Cardiac muscle cell (in vitro differentiated cells and primary cell): ENCODE measurements at regions not wholly inside any gene's neighbourhood (a gene's known extent, or its start where the extent isn't known, plus 50 kb on each side); places are given as distances from the start of the nearest gene placed in this dataset.

Experiments used
- DNase-seq, 2 donors: peaks; one replicate each; pipeline versions ENCODE4 v3.0.0 to v3.0.0-alpha.2; 2010 to 2017; ENCODE audit warnings: low read depth in 1 of 2, low spot score in 1 of 2
- H3K27ac ChIP-seq: fragments of 200-600 bp; sonication (generic); 2 replicates; pipeline ENCODE4 v1.5.1; 2016
- H3K27me3 ChIP-seq: fragments of 200-600 bp; sonication (generic); 2 replicates; pipeline ENCODE4 v1.6.0; 2016; ENCODE audit warnings: control low read depth
- H3K36me3 ChIP-seq: fragments of 200-600 bp; sonication (generic); 2 replicates; pipeline ENCODE4 v1.5.1; 2016; ENCODE audit warnings: control low read depth
- H3K4me1 ChIP-seq: fragments of 200-600 bp; sonication (generic); 2 replicates; pipeline ENCODE4 v1.8.1; 2017; ENCODE audit warnings: low read depth, mild to moderate bottlenecking, mixed run types
- H3K4me3 ChIP-seq: fragments of 200-600 bp; sonication (generic); 2 replicates; pipeline ENCODE4 v1.5.1; 2016; ENCODE audit warnings: mild to moderate bottlenecking
- H3K9me3 ChIP-seq: fragments of 200-600 bp; sonication (generic); 2 replicates; pipeline ENCODE4 v1.5.1; 2017; ENCODE audit warnings: low read depth, mild to moderate bottlenecking, control low read depth
- TF ChIP-seq, protein P1 (sequence below): IDR thresholded peaks from 2 replicates; pipeline ENCODE4 v1.5.1; 2012; ENCODE audit warnings: low read depth, mild to moderate bottlenecking, low read length

DNA sequence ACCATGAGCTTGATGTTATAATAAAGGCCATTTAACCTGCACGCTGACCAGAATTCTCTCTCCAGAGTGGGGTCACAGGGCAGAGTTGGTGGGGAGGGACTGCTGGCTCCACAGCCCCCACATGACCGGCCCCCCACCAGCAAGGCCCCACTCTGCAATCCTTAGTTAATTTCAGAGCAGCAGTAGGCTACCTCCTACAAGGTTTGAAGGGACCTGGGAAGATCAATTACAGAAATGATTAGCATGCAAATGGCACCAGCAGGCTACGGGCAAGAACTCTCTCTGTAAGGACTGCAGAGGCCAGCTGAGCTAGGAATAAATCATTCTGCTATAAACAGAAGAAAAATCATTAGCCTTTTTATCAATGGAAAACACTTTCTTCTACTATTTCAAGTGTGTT lies 135.3 kb downstream of the C1D start:
- no peak overlapping the region for H3K27ac ChIP-seq
- no peaks in the 10 kb centered on the region for H3K27me3 ChIP-seq
- H3K9me3 ChIP-seq = no peaks in the 10 kb centered on the region
- TF ChIP-seq, protein P1, sequence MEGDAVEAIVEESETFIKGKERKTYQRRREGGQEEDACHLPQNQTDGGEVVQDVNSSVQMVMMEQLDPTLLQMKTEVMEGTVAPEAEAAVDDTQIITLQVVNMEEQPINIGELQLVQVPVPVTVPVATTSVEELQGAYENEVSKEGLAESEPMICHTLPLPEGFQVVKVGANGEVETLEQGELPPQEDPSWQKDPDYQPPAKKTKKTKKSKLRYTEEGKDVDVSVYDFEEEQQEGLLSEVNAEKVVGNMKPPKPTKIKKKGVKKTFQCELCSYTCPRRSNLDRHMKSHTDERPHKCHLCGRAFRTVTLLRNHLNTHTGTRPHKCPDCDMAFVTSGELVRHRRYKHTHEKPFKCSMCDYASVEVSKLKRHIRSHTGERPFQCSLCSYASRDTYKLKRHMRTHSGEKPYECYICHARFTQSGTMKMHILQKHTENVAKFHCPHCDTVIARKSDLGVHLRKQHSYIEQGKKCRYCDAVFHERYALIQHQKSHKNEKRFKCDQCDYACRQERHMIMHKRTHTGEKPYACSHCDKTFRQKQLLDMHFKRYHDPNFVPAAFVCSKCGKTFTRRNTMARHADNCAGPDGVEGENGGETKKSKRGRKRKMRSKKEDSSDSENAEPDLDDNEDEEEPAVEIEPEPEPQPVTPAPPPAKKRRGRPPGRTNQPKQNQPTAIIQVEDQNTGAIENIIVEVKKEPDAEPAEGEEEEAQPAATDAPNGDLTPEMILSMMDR = no peak
- DNase-seq = no peak
- H3K4me1 ChIP-seq = no peaks in the 10 kb centered on the region
- no peaks in the 10 kb centered on the region for H3K36me3 ChIP-seq
- H3K4me3 ChIP-seq = no peak overlapping the region

- no peak overlapping the region for H3K27ac ChIP-seq
- TF ChIP-seq, protein P1 = no peak
- H3K4me3 ChIP-seq = no peak overlapping the region
- DNase-seq = peak in 1 of 2 donors; percentile 7
- no peaks in the 10 kb centered on the region for H3K4me1 ChIP-seq
- no peaks in the 10 kb centered on the region for H3K9me3 ChIP-seq
- no peaks in the 10 kb centered on the region for H3K27me3 ChIP-seq
- H3K36me3 ChIP-seq = no peaks in the 10 kb centered on the region
Measured at GRCh38 chr2:67930156-67930555, 132.6 kb downstream of the C1D start.

GRCh38 chr2:67936969-67937368 lies 125.8 kb downstream of the C1D start:
- no peak for DNase-seq
- H3K9me3 ChIP-seq = no peaks in the 10 kb centered on the region
- no peak overlapping the region for H3K27ac ChIP-seq
- TF ChIP-seq, protein P1 = no peak
- H3K27me3 ChIP-seq = no peaks in the 10 kb centered on the region
- no peaks in the 10 kb centered on the region for H3K36me3 ChIP-seq
- no peaks in the 10 kb centered on the region for H3K4me1 ChIP-seq
- no peak overlapping the region for H3K4me3 ChIP-seq

- Histone ChIP-seq H3K4me1 (no peaks in the 10 kb centered on the region), H3K27ac (no peak overlapping the region), H3K27me3 (no peaks in the 10 kb centered on the region), H3K36me3 (no peaks in the 10 kb centered on the region), H3K9me3 (no peaks in the 10 kb centered on the region), H3K4me3 (no peak overlapping the region)
- TF ChIP-seq, protein P1 = no peak
- no peak for DNase-seq
Measured at GRCh38 chr2:67938053-67938452, 124.8 kb downstream of the C1D start.

DNA sequence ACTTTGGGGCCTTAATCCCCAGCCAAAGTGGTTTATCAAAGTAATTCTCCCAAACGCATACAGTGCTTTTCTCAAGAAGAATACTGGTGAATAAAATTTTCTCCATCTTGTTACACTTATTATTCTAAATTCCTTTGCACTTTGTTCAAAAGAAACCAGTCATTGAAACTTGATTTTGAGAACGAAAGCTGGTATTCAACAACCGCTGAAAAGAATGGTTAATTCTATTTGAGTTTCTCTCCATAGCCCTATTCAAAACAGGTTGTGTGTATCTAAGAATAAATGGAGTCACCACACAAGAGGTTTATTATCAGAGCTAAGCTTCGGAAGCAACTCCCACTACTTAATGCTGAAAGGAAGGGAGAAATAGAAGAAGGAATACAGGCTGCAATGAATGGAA lies 117.7 kb downstream of the C1D start:
- TF ChIP-seq, protein P1 = no peak
- H3K27me3 ChIP-seq = no peaks in the 10 kb centered on the region
- H3K36me3 ChIP-seq = no peaks in the 10 kb centered on the region
- no peak overlapping the region for H3K27ac ChIP-seq
- DNase-seq = no peak
- H3K9me3 ChIP-seq = no peaks in the 10 kb centered on the region
- peaks cover 6% of the 10 kb centered on the region for H3K4me1 ChIP-seq
- H3K4me3 ChIP-seq = no peak overlapping the region

GRCh38 chr2:67945940-67946339 lies 116.9 kb downstream of the C1D start:
- H3K36me3 ChIP-seq = no peaks in the 10 kb centered on the region
- TF ChIP-seq, protein P1 = no peak
- peak in 1 of 2 donors; percentile 8 for DNase-seq
- H3K4me3 ChIP-seq = no peak overlapping the region
- H3K4me1 ChIP-seq = peaks cover 6% of the 10 kb centered on the region
- no peaks in the 10 kb centered on the region for H3K9me3 ChIP-seq
- H3K27ac ChIP-seq = no peak overlapping the region
- no peaks in the 10 kb centered on the region for H3K27me3 ChIP-seq
